KOPT-K1 (cell line): ENCODE measurements at regions not wholly inside any gene's neighbourhood (a gene's known extent, or its start where the extent isn't known, plus 50 kb on each side); places are given as distances from the start of the nearest gene placed in this dataset.

Source experiments
- H3K27ac ChIP-seq: fragments of 200-600 bp; sonication (generic); 2 replicates; pipeline ENCODE4 v1.5.1; 2016; ENCODE audit warnings: antibody characterized with exemption, mild to moderate bottlenecking, low read depth, low read length; ENCODE audit not compliant: poor library complexity, severe bottlenecking
- H3K36me3 ChIP-seq: fragments of 200-600 bp; sonication (generic); 2 replicates; pipeline ENCODE4 v1.5.1; 2017; ENCODE audit warnings: antibody characterized with exemption, mild to moderate bottlenecking, low read length, moderate library complexity; ENCODE audit not compliant: insufficient read depth
- H3K9me3 ChIP-seq: fragments of 200-600 bp; sonication (generic); 2 replicates; pipeline ENCODE4 v1.5.1; 2017; ENCODE audit warnings: antibody characterized with exemption, low read length, mild to moderate bottlenecking; ENCODE audit not compliant: insufficient read depth, poor library complexity, severe bottlenecking

DNA sequence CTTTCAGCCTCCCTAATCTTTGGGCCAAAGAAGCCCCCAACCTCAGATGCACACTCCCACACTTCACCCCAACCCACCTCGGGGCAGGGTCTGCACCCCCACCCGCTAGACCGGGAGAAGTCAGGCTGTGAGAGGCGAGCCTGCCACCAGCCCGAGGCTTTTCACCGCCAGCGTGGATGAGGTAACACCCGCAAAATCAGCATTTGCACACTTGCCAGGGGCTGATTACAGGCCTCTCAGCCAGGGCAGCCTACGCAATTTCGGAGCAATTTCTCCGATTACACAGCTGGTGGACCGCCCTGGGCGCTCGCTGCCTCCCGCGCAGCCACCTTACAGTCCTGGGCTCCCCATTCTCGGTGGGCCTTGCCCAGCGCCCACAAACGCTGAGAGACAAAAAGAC is 68.5 kb downstream of the FOXD1 start:
- no peak overlapping the region for H3K27ac ChIP-seq
- peaks cover 50% of the 10 kb centered on the region for H3K9me3 ChIP-seq
- no peaks in the 10 kb centered on the region for H3K36me3 ChIP-seq

DNA sequence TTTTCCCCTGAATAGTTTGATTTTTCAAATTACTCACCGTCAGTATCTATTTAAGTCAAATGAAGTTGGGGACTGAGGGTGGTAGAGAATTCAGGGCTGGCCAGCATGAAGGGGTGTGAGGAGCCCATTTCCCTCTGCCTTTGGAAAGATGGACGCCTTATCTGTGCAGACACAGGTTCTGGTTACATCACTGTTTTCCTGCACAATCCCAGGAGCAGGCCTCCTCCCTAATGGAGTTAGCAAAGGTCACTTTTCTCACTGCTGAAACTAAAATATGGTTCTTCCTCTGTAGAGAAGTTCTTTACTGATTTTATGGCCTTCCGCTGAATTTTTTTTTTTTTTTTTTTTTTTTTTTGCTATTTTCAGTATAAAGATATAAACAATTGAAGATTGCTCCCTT is 69.1 kb downstream of the FOXD1 start:
- Histone ChIP-seq H3K9me3 (peaks cover 44% of the 10 kb centered on the region), H3K36me3 (no peaks in the 10 kb centered on the region), H3K27ac (no peak overlapping the region)

DNA sequence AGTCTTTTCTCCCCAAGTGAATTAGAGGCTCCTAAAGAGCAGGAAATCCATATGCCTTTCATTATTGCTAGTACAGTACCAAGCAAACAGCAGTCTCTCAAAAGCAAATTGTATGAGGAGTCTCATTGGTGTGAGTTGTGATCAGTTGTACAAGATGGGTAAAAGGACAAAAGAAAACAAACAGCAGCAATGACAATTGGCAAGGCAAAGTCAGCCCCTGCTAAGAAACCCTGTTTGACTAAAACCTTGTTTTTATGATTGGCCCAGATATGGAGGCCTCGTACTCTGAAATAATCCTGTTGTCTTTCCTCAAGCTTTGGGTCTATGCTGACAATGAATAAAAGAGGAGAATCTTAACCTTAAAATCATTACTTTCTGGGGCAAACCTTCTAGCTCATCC is 69.8 kb downstream of the FOXD1 start:
- Histone ChIP-seq H3K36me3 (no peaks in the 10 kb centered on the region), H3K27ac (no peak overlapping the region), H3K9me3 (peaks cover 37% of the 10 kb centered on the region)

DNA sequence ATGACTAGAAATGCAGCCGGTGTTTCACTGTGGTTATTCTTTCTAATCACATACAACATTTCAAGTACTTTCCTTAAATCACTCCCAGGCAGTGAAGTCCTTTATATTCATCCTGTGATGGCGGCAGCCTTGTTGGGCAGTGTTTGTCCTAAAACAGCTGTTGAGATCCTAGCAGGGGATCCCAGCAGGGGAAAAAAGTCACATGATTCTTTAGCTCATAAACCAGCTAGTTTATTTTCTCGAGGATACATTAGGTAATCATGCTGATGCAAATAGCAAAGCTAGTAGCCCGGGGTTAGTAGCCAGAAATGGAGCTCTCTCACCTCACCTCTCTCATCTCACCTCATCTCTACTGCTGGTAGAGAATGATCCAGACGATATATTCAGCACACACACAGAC is 70.5 kb downstream of the FOXD1 start:
- no peaks in the 10 kb centered on the region for H3K36me3 ChIP-seq
- H3K27ac ChIP-seq: no peak overlapping the region
- peaks cover 30% of the 10 kb centered on the region for H3K9me3 ChIP-seq

DNA sequence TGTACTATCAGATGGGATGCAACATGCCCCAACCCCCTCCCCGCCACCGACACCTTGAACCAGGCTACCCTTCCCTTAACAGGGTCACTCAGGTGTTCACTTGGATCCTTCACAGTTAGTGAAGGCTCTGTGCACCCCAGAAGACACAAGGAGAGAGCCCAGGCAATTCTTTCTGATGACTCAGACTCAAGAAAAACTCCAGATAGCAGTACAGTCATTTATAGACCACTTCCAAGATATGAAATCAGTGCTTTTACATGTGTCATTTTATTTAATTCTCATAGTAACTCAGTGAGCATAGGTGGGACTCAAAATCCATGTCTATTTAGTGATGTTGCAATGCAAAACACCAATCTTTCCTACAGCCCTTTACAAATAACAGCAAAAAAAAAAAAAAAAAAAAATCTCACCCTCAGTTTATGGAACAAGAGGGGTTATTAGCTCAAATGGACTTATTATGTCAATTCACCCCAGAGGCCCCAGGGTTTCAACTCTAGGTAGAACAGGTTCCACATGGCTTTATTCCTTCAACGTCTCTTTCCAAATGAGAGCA is 71.9 kb downstream of the FOXD1 start:
- H3K27ac ChIP-seq: no peak overlapping the region
- H3K9me3 ChIP-seq: peaks cover 16% of the 10 kb centered on the region
- H3K36me3 ChIP-seq: no peaks in the 10 kb centered on the region

DNA sequence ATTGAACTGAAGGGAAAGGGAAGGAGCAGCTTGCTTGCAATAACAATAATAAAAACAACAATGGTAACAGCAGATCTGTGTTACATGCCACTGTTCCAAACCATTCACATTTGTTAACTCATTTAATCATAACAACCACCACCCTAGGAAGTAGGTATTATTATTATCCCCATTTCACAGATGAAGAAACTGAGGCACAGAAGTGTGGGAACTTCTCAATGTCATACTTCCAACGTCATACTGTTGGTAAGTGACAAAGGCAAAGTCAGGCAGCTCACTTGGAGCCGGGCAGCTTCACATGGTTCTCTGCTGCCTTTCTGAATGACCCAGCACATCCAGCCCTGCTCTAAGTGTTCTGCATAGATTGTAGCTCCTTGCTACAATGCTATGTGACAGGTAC is 72.6 kb downstream of the FOXD1 start:
- H3K36me3 ChIP-seq: no peaks in the 10 kb centered on the region
- H3K9me3 ChIP-seq: peaks cover 11% of the 10 kb centered on the region
- H3K27ac ChIP-seq: no peak overlapping the region

DNA sequence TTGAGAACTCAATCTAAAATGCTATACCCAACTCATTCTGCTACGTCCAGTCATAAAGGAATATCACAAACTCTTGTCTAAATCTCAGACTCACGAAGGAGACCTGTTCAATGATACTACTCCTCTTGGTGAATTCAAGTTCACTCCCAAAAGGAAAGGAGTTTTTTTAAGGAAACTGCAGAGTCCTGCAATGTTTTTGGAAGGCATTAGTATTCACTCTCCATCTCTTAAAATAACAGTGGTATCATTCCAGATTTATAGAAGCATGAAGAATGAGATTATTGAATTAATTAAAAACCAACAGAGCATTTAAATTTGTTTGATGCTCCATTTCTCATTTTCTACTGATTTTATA is 73.4 kb downstream of the FOXD1 start:
- H3K36me3 ChIP-seq: no peaks in the 10 kb centered on the region
- peaks cover 3% of the 10 kb centered on the region for H3K9me3 ChIP-seq
- H3K27ac ChIP-seq: no peak overlapping the region

DNA sequence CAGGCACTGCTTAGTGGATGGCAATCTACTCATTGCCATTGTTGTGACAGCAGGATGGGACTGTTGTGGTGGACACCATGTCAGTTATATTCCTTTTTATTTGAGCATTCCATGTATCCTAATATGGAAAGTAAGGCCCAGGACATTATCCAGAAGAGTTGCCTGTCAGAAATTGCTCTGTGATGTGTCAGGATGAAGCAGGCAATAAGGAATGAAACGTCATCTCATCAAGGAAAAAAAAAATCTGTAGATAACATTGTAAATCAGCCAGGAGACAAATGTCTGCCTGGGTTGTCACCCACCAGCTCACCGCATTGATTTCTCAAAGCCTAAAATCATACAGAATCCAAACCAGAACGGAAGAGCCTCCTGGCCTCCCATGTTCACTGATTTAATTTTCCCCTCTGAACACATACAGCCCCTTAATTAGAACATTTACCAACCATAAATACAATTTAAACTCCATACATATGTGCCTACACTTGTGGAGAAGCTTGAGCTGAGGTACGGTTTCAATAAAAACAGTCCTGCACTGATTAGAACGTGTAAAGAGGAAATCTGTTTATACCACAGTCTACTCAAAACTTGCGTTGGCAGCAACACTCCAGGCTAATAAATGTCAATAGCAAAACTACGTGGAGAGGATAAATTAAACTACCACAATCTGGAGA is 73.9 kb downstream of the FOXD1 start:
- Histone ChIP-seq H3K9me3 (no peaks in the 10 kb centered on the region), H3K36me3 (no peaks in the 10 kb centered on the region), H3K27ac (no peak overlapping the region)

DNA sequence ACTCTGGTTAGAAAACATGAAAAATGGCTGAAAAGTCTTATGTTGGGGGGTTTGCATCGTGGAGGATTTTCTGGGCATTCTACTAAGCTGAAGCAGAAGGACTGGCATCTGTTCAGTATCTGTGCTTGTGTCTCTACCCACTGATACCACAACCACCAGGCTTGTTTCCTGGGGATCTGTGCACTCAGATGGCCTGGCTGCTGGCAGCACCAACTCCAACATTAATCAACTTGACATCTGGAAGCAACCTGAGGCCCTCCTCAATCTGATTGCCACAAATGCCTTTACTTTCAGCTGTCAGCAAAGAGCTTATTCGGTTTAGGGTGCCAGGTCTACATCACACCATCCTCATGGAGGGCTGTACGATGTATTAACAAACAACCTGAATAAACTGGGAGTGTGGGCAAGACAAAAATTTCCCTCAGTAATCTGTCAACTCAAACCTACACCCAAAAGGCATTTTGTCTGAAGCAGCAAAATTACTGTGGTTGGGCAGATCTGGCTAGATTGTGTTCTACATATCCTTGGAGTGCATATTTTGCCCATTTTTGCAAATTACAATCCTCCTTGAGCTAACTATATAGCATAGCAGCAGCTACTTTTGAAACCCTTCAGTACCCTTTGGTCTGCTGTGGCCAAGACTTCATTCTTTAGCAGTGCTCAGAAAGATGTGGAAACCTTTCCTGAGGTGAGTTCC is 74.6 kb downstream of the FOXD1 start:
- Histone ChIP-seq H3K9me3 (no peaks in the 10 kb centered on the region), H3K27ac (no peak overlapping the region), H3K36me3 (no peaks in the 10 kb centered on the region)

DNA sequence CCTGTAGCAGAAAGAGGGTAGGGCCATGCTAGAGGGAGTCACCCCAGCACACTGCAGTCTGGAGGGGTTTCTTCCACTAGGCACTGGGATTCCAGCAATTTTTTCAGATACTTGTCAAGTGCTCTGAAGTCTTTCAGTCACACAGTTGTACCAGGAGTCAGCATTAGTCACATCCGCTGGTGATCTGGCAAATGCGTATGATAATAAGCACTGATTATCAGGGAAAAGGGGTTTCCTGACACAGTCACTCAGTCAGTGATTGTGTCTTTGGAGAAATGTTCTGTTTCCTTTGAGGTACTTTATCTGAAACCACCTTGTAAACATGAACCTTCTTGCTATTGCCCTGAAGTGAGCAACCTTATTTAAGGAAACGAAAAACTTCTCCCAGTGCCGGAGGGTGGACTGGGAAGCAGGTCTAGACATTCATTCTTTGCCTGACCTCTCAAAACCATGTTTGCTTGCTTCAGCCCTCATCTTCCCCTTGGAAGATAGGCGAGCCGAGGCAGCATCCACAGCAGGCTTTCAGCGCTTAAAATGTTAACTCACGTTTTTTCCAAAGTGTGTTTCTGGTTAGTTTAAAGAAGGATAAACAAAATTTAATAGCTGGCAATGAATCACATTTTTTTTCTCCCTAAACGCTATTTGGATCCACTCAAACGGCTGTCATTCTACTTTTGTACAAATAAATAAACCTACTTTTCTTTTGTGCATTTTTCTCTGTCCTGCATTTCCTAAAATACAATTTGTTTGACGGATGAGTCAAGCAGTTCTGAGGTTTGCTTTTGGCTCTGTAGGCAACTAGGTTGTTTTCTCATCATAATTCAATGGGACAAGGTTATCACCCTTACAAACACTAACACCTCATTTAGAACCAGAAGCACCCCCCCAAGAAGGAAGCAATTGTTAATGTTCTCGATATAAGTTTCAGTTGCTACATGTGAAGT is 77.7 kb downstream of the FOXD1 start:
- Histone ChIP-seq H3K27ac (no peak overlapping the region), H3K36me3 (no peaks in the 10 kb centered on the region), H3K9me3 (no peaks in the 10 kb centered on the region)

DNA sequence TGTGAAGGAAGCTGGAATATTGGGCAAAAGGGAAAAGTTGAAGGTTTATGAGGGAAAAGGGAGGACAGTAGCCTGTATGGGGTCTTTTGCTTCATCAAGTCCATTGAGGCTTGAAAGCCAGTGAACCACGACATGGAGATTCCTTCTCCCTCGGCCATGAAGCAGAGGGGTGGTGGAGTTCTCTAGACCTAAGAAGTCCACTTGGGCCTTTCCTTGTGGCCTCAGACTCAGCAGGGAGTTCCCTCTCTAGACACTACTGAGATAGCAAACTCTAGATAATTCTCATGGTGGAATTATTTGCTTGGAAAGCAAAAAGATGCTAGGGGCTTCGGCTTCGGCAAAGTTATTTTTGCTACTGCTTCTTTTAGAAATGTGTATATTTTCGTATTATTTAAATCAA is 78.5 kb downstream of the FOXD1 start:
- Histone ChIP-seq H3K9me3 (no peaks in the 10 kb centered on the region), H3K36me3 (no peaks in the 10 kb centered on the region), H3K27ac (no peak overlapping the region)

DNA sequence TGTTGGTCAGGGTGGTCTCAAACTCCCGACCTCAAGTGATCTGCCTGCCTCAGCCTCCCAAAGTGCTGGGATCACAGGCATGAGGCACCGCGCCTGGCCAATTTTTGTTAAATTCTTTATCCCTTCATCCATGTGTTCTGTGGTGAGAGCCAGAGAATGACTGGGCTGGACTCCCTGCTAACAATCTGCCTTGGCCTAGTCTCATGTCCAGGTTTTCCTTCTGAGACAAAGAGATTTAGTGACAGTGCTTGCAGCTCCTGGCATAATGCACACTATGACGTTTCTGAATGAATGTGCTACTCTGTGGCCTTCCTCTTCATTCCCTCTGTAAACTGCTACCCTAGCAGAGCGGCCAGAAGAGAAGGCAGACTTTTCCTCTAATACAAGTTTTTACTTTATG is 79.3 kb downstream of the FOXD1 start:
- Histone ChIP-seq H3K36me3 (no peaks in the 10 kb centered on the region), H3K27ac (no peak overlapping the region), H3K9me3 (no peaks in the 10 kb centered on the region)

DNA sequence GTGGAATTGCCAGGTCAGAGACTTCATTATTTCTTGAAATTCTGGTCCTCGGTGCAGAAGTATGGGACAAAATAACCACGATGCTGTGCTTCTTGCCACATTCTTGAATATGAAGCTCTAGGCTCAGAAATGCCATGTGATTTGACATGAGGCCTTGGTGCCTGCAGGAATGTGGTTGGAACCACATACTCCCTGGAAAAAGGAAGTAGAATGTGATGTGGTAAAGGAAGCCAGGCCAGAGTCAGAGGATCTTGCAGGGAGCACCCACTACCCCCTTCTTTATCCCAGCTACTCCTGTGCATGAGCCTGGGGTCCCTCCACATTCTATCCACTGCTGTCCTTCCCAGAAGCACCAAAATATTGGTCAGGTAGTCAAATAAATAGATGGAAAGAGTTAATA is 80.9 kb downstream of the FOXD1 start:
- Histone ChIP-seq H3K27ac (no peak overlapping the region), H3K36me3 (no peaks in the 10 kb centered on the region), H3K9me3 (no peaks in the 10 kb centered on the region)

DNA sequence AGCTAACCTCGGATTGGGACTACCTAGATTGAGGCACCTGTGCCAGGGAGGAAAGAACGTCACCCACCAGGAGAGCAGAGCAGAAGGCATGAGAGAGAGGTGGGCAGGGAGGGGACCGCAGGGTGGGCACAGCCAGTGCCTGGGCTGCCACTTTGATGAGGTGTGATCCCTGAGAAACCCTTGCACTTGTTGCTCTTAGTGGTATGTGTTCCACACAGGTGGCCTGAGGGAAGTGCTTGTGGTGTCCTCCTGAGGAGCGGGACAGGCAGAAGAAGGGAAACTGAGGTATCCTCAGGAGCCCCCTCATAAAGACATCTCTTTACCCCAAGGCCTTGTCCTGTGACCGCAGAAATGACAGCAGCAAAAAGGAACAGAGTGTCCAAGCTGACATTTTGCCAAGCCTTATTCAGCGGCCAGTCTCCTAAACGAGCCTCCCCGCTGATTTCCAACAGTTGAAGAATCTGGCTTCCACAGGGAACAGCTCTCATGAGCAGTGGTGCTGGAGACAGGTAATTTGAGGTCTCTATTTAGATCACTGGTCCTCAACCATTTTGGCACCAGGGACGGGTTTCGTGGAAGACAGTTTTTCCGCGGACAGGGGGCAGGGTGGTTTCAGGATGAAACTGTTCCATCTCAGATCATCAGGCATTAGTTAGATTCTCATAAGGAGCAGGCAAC is 82.4 kb downstream of the FOXD1 start:
- no peak overlapping the region for H3K27ac ChIP-seq
- H3K9me3 ChIP-seq: no peaks in the 10 kb centered on the region
- H3K36me3 ChIP-seq: no peaks in the 10 kb centered on the region
